ENCODE measurements at regions not wholly inside any gene's neighbourhood (a gene's known extent, or its start where the extent isn't known, plus 50 kb on each side); places are given as distances from the start of the nearest gene placed in this dataset.

- no peaks in the 10 kb centered on the region for H3K9me3 ChIP-seq (ENCODE audit: control insufficient read depth, low read length)
- DNase-seq (ENCODE audit: low read depth) = no peak
Observed at GRCh38 chr18:14905350-14905749, 157.4 kb downstream of the ANKRD30B start.

GRCh38 chr18:14905979-14906378 lies 158.0 kb downstream of the ANKRD30B start:
- no peaks in the 10 kb centered on the region for H3K9me3 ChIP-seq (ENCODE audit: control insufficient read depth, low read length)
- no peaks in the 10 kb centered on the region for H3K27me3 ChIP-seq (replicated peaks; ENCODE audit: control insufficient read depth, insufficient read depth, low read length)
- no peak overlapping the region for H3K9ac ChIP-seq (ENCODE audit: low read length)
- no peaks in the 10 kb centered on the region for H3K4me1 ChIP-seq (ENCODE audit: control insufficient read depth, insufficient read depth, low read length)
- no peak overlapping the region for H3K4me3 ChIP-seq (ENCODE audit: low read length)
- H3K36me3 ChIP-seq (ENCODE audit: control insufficient read depth, insufficient read depth, low read length, severe bottlenecking) = no peaks in the 10 kb centered on the region
- no peak for DNase-seq (ENCODE audit: low read depth)

More at GRCh38 chr18:14905350-14905749, 157.4 kb downstream of the ANKRD30B start:
- H3K4me1 ChIP-seq (ENCODE audit: control insufficient read depth, insufficient read depth, low read length) = no peaks in the 10 kb centered on the region
- no peak overlapping the region for H3K4me3 ChIP-seq (ENCODE audit: low read length)
- H3K27me3 ChIP-seq (replicated peaks; ENCODE audit: control insufficient read depth, insufficient read depth, low read length) = no peaks in the 10 kb centered on the region
- no peaks in the 10 kb centered on the region for H3K36me3 ChIP-seq (ENCODE audit: control insufficient read depth, insufficient read depth, low read length, severe bottlenecking)
- H3K9ac ChIP-seq (ENCODE audit: low read length) = no peak overlapping the region

GRCh38 chr18:14907420-14907819 lies 159.4 kb downstream of the ANKRD30B start:
- Histone ChIP-seq H3K4me3 (ENCODE audit: low read length) (no peak overlapping the region), H3K36me3 (ENCODE audit: control insufficient read depth, insufficient read depth, low read length, severe bottlenecking) (no peaks in the 10 kb centered on the region), H3K4me1 (ENCODE audit: control insufficient read depth, insufficient read depth, low read length) (no peaks in the 10 kb centered on the region), H3K9ac (ENCODE audit: low read length) (no peak overlapping the region), H3K27me3 (replicated peaks; ENCODE audit: control insufficient read depth, insufficient read depth, low read length) (no peaks in the 10 kb centered on the region), H3K9me3 (ENCODE audit: control insufficient read depth, low read length) (no peaks in the 10 kb centered on the region)
- no peak for DNase-seq (ENCODE audit: low read depth)

- DNase-seq (ENCODE audit: low read depth) = no peak
- no peaks in the 10 kb centered on the region for H3K4me1 ChIP-seq (ENCODE audit: control insufficient read depth, insufficient read depth, low read length)
- no peaks in the 10 kb centered on the region for H3K27me3 ChIP-seq (replicated peaks; ENCODE audit: control insufficient read depth, insufficient read depth, low read length)
- no peaks in the 10 kb centered on the region for H3K9me3 ChIP-seq (ENCODE audit: control insufficient read depth, low read length)
- no peaks in the 10 kb centered on the region for H3K36me3 ChIP-seq (ENCODE audit: control insufficient read depth, insufficient read depth, low read length, severe bottlenecking)
- no peak overlapping the region for H3K4me3 ChIP-seq (ENCODE audit: low read length)
- H3K9ac ChIP-seq (ENCODE audit: low read length) = no peak overlapping the region
Observed at GRCh38 chr18:14908541-14908940, 160.6 kb downstream of the ANKRD30B start.

- Histone ChIP-seq H3K9ac (ENCODE audit: low read length) (no peak overlapping the region), H3K36me3 (ENCODE audit: control insufficient read depth, insufficient read depth, low read length, severe bottlenecking) (no peaks in the 10 kb centered on the region), H3K9me3 (ENCODE audit: control insufficient read depth, low read length) (no peaks in the 10 kb centered on the region), H3K4me1 (ENCODE audit: control insufficient read depth, insufficient read depth, low read length) (no peaks in the 10 kb centered on the region), H3K27me3 (replicated peaks; ENCODE audit: control insufficient read depth, insufficient read depth, low read length) (no peaks in the 10 kb centered on the region), H3K4me3 (ENCODE audit: low read length) (no peak overlapping the region)
- DNase-seq (ENCODE audit: low read depth) = no peak
Observed at GRCh38 chr18:14912967-14913366, 165.0 kb downstream of the ANKRD30B start.

GRCh38 chr18:14914121-14914520 lies 166.1 kb downstream of the ANKRD30B start:
- no peak overlapping the region for H3K9ac ChIP-seq (ENCODE audit: low read length)
- H3K4me1 ChIP-seq (ENCODE audit: control insufficient read depth, insufficient read depth, low read length) = no peaks in the 10 kb centered on the region
- H3K4me3 ChIP-seq (ENCODE audit: low read length) = no peak overlapping the region
- no peak for DNase-seq (ENCODE audit: low read depth)
- no peaks in the 10 kb centered on the region for H3K27me3 ChIP-seq (replicated peaks; ENCODE audit: control insufficient read depth, insufficient read depth, low read length)
- H3K9me3 ChIP-seq (ENCODE audit: control insufficient read depth, low read length) = no peaks in the 10 kb centered on the region
- no peaks in the 10 kb centered on the region for H3K36me3 ChIP-seq (ENCODE audit: control insufficient read depth, insufficient read depth, low read length, severe bottlenecking)

- H3K36me3 ChIP-seq (ENCODE audit: control insufficient read depth, insufficient read depth, low read length, severe bottlenecking) = no peaks in the 10 kb centered on the region
- no peaks in the 10 kb centered on the region for H3K9me3 ChIP-seq (ENCODE audit: control insufficient read depth, low read length)
- DNase-seq (ENCODE audit: low read depth) = no peak
- no peaks in the 10 kb centered on the region for H3K4me1 ChIP-seq (ENCODE audit: control insufficient read depth, insufficient read depth, low read length)
- no peak overlapping the region for H3K4me3 ChIP-seq (ENCODE audit: low read length)
- H3K27me3 ChIP-seq (replicated peaks; ENCODE audit: control insufficient read depth, insufficient read depth, low read length) = no peaks in the 10 kb centered on the region
- H3K9ac ChIP-seq (ENCODE audit: low read length) = no peak overlapping the region
Observed at GRCh38 chr18:14914771-14915170, 166.8 kb downstream of the ANKRD30B start.

GRCh38 chr18:14916181-14916580 lies 168.2 kb downstream of the ANKRD30B start:
- DNase-seq (ENCODE audit: low read depth) = no peak
- Histone ChIP-seq H3K9ac (ENCODE audit: low read length) (no peak overlapping the region), H3K4me3 (ENCODE audit: low read length) (no peak overlapping the region), H3K27me3 (replicated peaks; ENCODE audit: control insufficient read depth, insufficient read depth, low read length) (no peaks in the 10 kb centered on the region), H3K4me1 (ENCODE audit: control insufficient read depth, insufficient read depth, low read length) (no peaks in the 10 kb centered on the region), H3K36me3 (ENCODE audit: control insufficient read depth, insufficient read depth, low read length, severe bottlenecking) (no peaks in the 10 kb centered on the region), H3K9me3 (ENCODE audit: control insufficient read depth, low read length) (no peaks in the 10 kb centered on the region)

- H3K36me3 ChIP-seq (ENCODE audit: control insufficient read depth, insufficient read depth, low read length, severe bottlenecking) = no peaks in the 10 kb centered on the region
- H3K9me3 ChIP-seq (ENCODE audit: control insufficient read depth, low read length) = no peaks in the 10 kb centered on the region
- no peak overlapping the region for H3K4me3 ChIP-seq (ENCODE audit: low read length)
- no peaks in the 10 kb centered on the region for H3K4me1 ChIP-seq (ENCODE audit: control insufficient read depth, insufficient read depth, low read length)
- H3K27me3 ChIP-seq (replicated peaks; ENCODE audit: control insufficient read depth, insufficient read depth, low read length) = no peaks in the 10 kb centered on the region
- DNase-seq (ENCODE audit: low read depth) = no peak
- H3K9ac ChIP-seq (ENCODE audit: low read length) = no peak overlapping the region
Observed at GRCh38 chr18:14916851-14917250, 168.9 kb downstream of the ANKRD30B start.

- no peaks in the 10 kb centered on the region for H3K36me3 ChIP-seq (ENCODE audit: control insufficient read depth, insufficient read depth, low read length, severe bottlenecking)
- H3K27me3 ChIP-seq (replicated peaks; ENCODE audit: control insufficient read depth, insufficient read depth, low read length) = no peaks in the 10 kb centered on the region
- H3K9me3 ChIP-seq (ENCODE audit: control insufficient read depth, low read length) = no peaks in the 10 kb centered on the region
- no peak overlapping the region for H3K9ac ChIP-seq (ENCODE audit: low read length)
- no peak overlapping the region for H3K4me3 ChIP-seq (ENCODE audit: low read length)
- no peak for DNase-seq (ENCODE audit: low read depth)
- H3K4me1 ChIP-seq (ENCODE audit: control insufficient read depth, insufficient read depth, low read length) = no peaks in the 10 kb centered on the region
Observed at GRCh38 chr18:14917311-14917710, 169.3 kb downstream of the ANKRD30B start.

- H3K4me3 ChIP-seq (ENCODE audit: low read length) = no peak overlapping the region
- no peak for DNase-seq (ENCODE audit: low read depth)
- no peaks in the 10 kb centered on the region for H3K4me1 ChIP-seq (ENCODE audit: control insufficient read depth, insufficient read depth, low read length)
- H3K9me3 ChIP-seq (ENCODE audit: control insufficient read depth, low read length) = no peaks in the 10 kb centered on the region
- H3K9ac ChIP-seq (ENCODE audit: low read length) = no peak overlapping the region
- no peaks in the 10 kb centered on the region for H3K36me3 ChIP-seq (ENCODE audit: control insufficient read depth, insufficient read depth, low read length, severe bottlenecking)
- no peaks in the 10 kb centered on the region for H3K27me3 ChIP-seq (replicated peaks; ENCODE audit: control insufficient read depth, insufficient read depth, low read length)
Observed at GRCh38 chr18:14919666-14920065, 171.7 kb downstream of the ANKRD30B start.

- Histone ChIP-seq H3K9me3 (ENCODE audit: control insufficient read depth, low read length) (no peaks in the 10 kb centered on the region), H3K4me3 (ENCODE audit: low read length) (no peak overlapping the region), H3K36me3 (ENCODE audit: control insufficient read depth, insufficient read depth, low read length, severe bottlenecking) (no peaks in the 10 kb centered on the region), H3K4me1 (ENCODE audit: control insufficient read depth, insufficient read depth, low read length) (no peaks in the 10 kb centered on the region), H3K9ac (ENCODE audit: low read length) (no peak overlapping the region), H3K27me3 (replicated peaks; ENCODE audit: control insufficient read depth, insufficient read depth, low read length) (no peaks in the 10 kb centered on the region)
- no peak for DNase-seq (ENCODE audit: low read depth)
Observed at GRCh38 chr18:14921031-14921430, 173.1 kb downstream of the ANKRD30B start.
